K562 (cell line): ENCODE measurements at regions not wholly inside any gene's neighbourhood (a gene's known extent, or its start where the extent isn't known, plus 50 kb on each side); places are given as distances from the start of the nearest gene placed in this dataset.

Experiments used
- ELK3 ChIP-seq: fragments of 450-650 bp; formaldehyde crosslinking; IDR thresholded peaks from 2 replicates; pipeline ENCODE4 v1.4.0; 2020; ENCODE audit warnings: mild to moderate bottlenecking
- ILF3 ChIP-seq: fragments of 450-650 bp; IDR thresholded peaks from 2 replicates; pipeline ENCODE4 v1.6.1; 2018; ENCODE audit warnings: antibody characterized with exemption, mild to moderate bottlenecking, moderate library complexity, borderline replicate concordance
- MAFF ChIP-seq: IDR thresholded peaks from 2 replicates; pipeline ENCODE4 v1.6.1; 2012; ENCODE audit warnings: low read length, improper control_type of control experiment
- MBD2 ChIP-seq: sonication (generic); IDR thresholded peaks from 2 replicates; pipeline ENCODE4 v1.6.1; 2016; ENCODE audit warnings: low read depth, borderline replicate concordance
- MCM5 ChIP-seq: fragments of 450-650 bp; IDR thresholded peaks from 2 replicates; pipeline ENCODE4 v1.6.1; 2016; ENCODE audit warnings: low read depth
- MTF1 ChIP-seq: fragments of 250-450 bp; sonication (Bioruptor Pico); IDR thresholded peaks from 2 replicates; pipeline ENCODE4 v1.9.0; 2021; ENCODE audit warnings: moderate library complexity, mild to moderate bottlenecking, inconsistent platforms, borderline replicate concordance
- MXI1 ChIP-seq: IDR thresholded peaks from 2 replicates; pipeline ENCODE4 v1.6.1; 2011; ENCODE audit warnings: low read depth, mild to moderate bottlenecking, improper control_type of control experiment, low read length
- NCOA2 ChIP-seq, 2 experiments: fragments of 450-650 bp; IDR thresholded peaks; 2 replicates each; pipeline ENCODE4 v1.6.1; 2018; ENCODE audit warnings: mild to moderate bottlenecking in 2 of 2, moderate library complexity in 1 of 2; ENCODE audit not compliant: partially characterized antibody in 2 of 2
- NELFE ChIP-seq: IDR thresholded peaks from 2 replicates; pipeline ENCODE4 v1.6.1; 2011; ENCODE audit warnings: mild to moderate bottlenecking; ENCODE audit not compliant: insufficient read depth, insufficient read length
- RBM39 ChIP-seq: fragments of 200-400 bp; formaldehyde crosslinking; optimal IDR thresholded peaks from 2 replicates; pipeline ENCODE3; 2018; ENCODE audit warnings: low read depth, low read length
- SIN3A ChIP-seq, 2 experiments: fragments of 150-350 bp in 1 of 2; IDR thresholded peaks; 2 replicates each; pipeline ENCODE4 v1.6.1; 2011 to 2016; ENCODE audit warnings: borderline replicate concordance in 2 of 2, low read depth in 2 of 2, low read length in 2 of 2, mild to moderate bottlenecking in 2 of 2, moderate library complexity in 2 of 2; ENCODE audit not compliant: control insufficient read depth in 1 of 2
- SNAPC5 ChIP-seq: fragments of 250-450 bp; sonication (Bioruptor Pico); IDR thresholded peaks from 2 replicates; pipeline ENCODE4 v1.8.0; 2021; ENCODE audit warnings: moderate library complexity, mild to moderate bottlenecking, inconsistent platforms
- TAF7 ChIP-seq: fragments of 450-650 bp; IDR thresholded peaks from 2 replicates; pipeline ENCODE4 v1.6.1; 2016; ENCODE audit warnings: missing genetic modification characterization, missing compliant biosample characterization
- ZBTB17 ChIP-seq: fragments of 450-650 bp; formaldehyde crosslinking; IDR thresholded peaks from 2 replicates; pipeline ENCODE4 v1.4.0; 2020; ENCODE audit warnings: mild to moderate bottlenecking
- ZBTB40 ChIP-seq, 2 experiments: fragments of 450-650 bp in 1 of 2; sonication (generic) in 1 of 2; formaldehyde crosslinking in 1 of 2; IDR thresholded peaks; 2 replicates each; pipeline versions ENCODE4 v1.7.1 to v1.9.0; 2016 to 2022; ENCODE audit warnings: inconsistent platforms in 1 of 2, mild to moderate bottlenecking in 1 of 2, missing genetic modification reagents in 1 of 2
- ZFP1 ChIP-seq: fragments of 450-650 bp; formaldehyde crosslinking; IDR thresholded peaks from 2 replicates; pipeline ENCODE4 v1.4.0; 2020; ENCODE audit warnings: mild to moderate bottlenecking, mixed read lengths
- ZFPM2 ChIP-seq: fragments of 250-450 bp; sonication (Bioruptor Pico); IDR thresholded peaks from 2 replicates; pipeline ENCODE4 v1.5.1; 2022; ENCODE audit warnings: mild to moderate bottlenecking
- ZNF143 ChIP-seq: sonication (generic); formaldehyde crosslinking; IDR thresholded peaks from 2 replicates; pipeline ENCODE4 v1.9.0; 2022; ENCODE audit warnings: mild to moderate bottlenecking, missing genetic modification reagents
- ZNF174 ChIP-seq: fragments of 250-450 bp; sonication (Bioruptor Pico); IDR thresholded peaks from 2 replicates; pipeline ENCODE4 v1.4.0; 2020; ENCODE audit warnings: mild to moderate bottlenecking
- ZNF717 ChIP-seq: fragments of 250-450 bp; sonication (Bioruptor Pico); IDR thresholded peaks from 2 replicates; pipeline ENCODE4 v1.5.0; 2021

- TF ChIP-seq ZNF174 (CRISPR knock-in tag) (no peak), ELK3 (CRISPR knock-in tag) (no peak), ILF3 (no peak), NELFE (no peak), TAF7 (no peak), ZBTB17 (peak; percentile 81), SIN3A (IDR thresholded peaks at IDR 0.05; ENCODE audit: borderline replicate concordance in 2 of 2, control insufficient read depth in 1 of 2, low read depth in 2 of 2, low read length in 2 of 2) (no peak), NCOA2 (IDR thresholded peaks at IDR 0.05; ENCODE audit: partially characterized antibody in 2 of 2) (no peak), MTF1 (no peak), ZFPM2 (CRISPR knock-in tag) (no peak), ZNF717 (CRISPR knock-in tag) (no peak), MCM5 (no peak), MXI1 (no peak), SNAPC5 (CRISPR knock-in tag) (no peak), RBM39 (no peak), ZBTB40 (IDR thresholded peaks at IDR 0.05) (no peak), ZBTB40 (CRISPR knock-in tag; IDR thresholded peaks at IDR 0.05) (no peak), ZNF143 (CRISPR knock-in tag) (no peak), MAFF (no peak), MBD2 (no peak), ZFP1 (no peak)
Observed at GRCh38 chr10:63042256-63042655, 90.9 kb upstream of the NRBF2 start (continued).
